GM18861 (cell line): ENCODE measurements at regions not wholly inside any gene's neighbourhood (a gene's known extent, or its start where the extent isn't known, plus 50 kb on each side); places are given as distances from the start of the nearest gene placed in this dataset.

ENCODE experiments used
- ATAC-seq: cut with Tn5 transposase; IDR thresholded peaks from one replicate; pipeline ENCODE4 v1.9.1; 2021; ENCODE audit not compliant: unreplicated experiment

- ATAC-seq, result no peak
Observed at GRCh38 chr6:167731731-167732422, 94.8 kb upstream of the AFDN start.

- ATAC-seq, result no peak
Observed at GRCh38 chr6:167733740-167734661, 92.7 kb upstream of the AFDN start.

GRCh38 chr6:167734662-167735083 lies 92.0 kb upstream of the AFDN start:
- no peak for ATAC-seq

- ATAC-seq, result no peak
Observed at GRCh38 chr6:167735084-167735950, 91.4 kb upstream of the AFDN start.

GRCh38 chr6:167735951-167736288 lies 90.8 kb upstream of the AFDN start:
- ATAC-seq, result no peak

- ATAC-seq, result no peak
Observed at GRCh38 chr6:167736486-167737204, 90.1 kb upstream of the AFDN start.

- no peak for ATAC-seq
Observed at GRCh38 chr6:167737205-167737830, 89.4 kb upstream of the AFDN start.

GRCh38 chr6:167738386-167738785 lies 88.3 kb upstream of the AFDN start:
- ATAC-seq, result no peak

- no peak for ATAC-seq
Observed at GRCh38 chr6:167739721-167740475, 86.8 kb upstream of the AFDN start.

GRCh38 chr6:167742719-167743303 lies 83.9 kb upstream of the AFDN start:
- no peak for ATAC-seq

GRCh38 chr6:167744681-167745669 lies 81.7 kb upstream of the AFDN start:
- ATAC-seq, result no peak

GRCh38 chr6:167745670-167746389 lies 80.9 kb upstream of the AFDN start:
- ATAC-seq, result no peak

- no peak for ATAC-seq
Observed at GRCh38 chr6:167746390-167746907, 80.3 kb upstream of the AFDN start.

- no peak for ATAC-seq
Observed at GRCh38 chr6:167746975-167747374, 79.7 kb upstream of the AFDN start.

GRCh38 chr6:167747645-167748044 lies 79.1 kb upstream of the AFDN start:
- no peak for ATAC-seq

GRCh38 chr6:167748046-167748445 lies 78.7 kb upstream of the AFDN start:
- ATAC-seq, result no peak
